H9 (cell line): ENCODE measurements at regions not wholly inside any gene's neighbourhood (a gene's known extent, or its start where the extent isn't known, plus 50 kb on each side); places are given as distances from the start of the nearest gene placed in this dataset.

Experiments
- DNase-seq: peaks from one replicate; pipeline ENCODE4 v3.0.0-alpha.2; 2017
- H2AFZ ChIP-seq: one replicate; pipeline ENCODE4 v1.6.1; 2013; ENCODE audit warnings: mild to moderate bottlenecking, low read length, control low read depth, moderate library complexity
- H2AK5ac ChIP-seq: 2 replicates; pipeline ENCODE4 v1.6.1; 2013; ENCODE audit warnings: low read length, control low read depth, mixed read lengths; ENCODE audit not compliant: insufficient read length
- H2BK120ac ChIP-seq: one replicate; pipeline ENCODE4 v1.6.1; 2013; ENCODE audit warnings: low read depth, mild to moderate bottlenecking, low read length, control low read depth, inconsistent platforms; ENCODE audit not compliant: poor library complexity, severe bottlenecking
- H2BK12ac ChIP-seq: 2 replicates; pipeline ENCODE4 v1.6.1; 2013; ENCODE audit warnings: low read length, control low read depth, mixed read lengths, low read depth; ENCODE audit not compliant: insufficient read length
- H2BK15ac ChIP-seq: 2 replicates; pipeline ENCODE4 v1.6.1; 2013; ENCODE audit warnings: low read depth, low read length, control low read depth
- H2BK20ac ChIP-seq: one replicate; pipeline ENCODE4 v1.6.1; 2013; ENCODE audit warnings: low read depth, mild to moderate bottlenecking, low read length, control low read depth, inconsistent platforms; ENCODE audit not compliant: poor library complexity, severe bottlenecking
- H2BK5ac ChIP-seq: 2 replicates; pipeline ENCODE4 v1.6.1; 2013; ENCODE audit warnings: low read length, control low read depth, mixed read lengths; ENCODE audit not compliant: insufficient read length
- H3K14ac ChIP-seq: 2 replicates; pipeline ENCODE4 v1.6.1; 2013; ENCODE audit warnings: low read length, control low read depth; ENCODE audit not compliant: insufficient read depth
- H3K18ac ChIP-seq: 2 replicates; pipeline ENCODE4 v1.6.1; 2013; ENCODE audit warnings: low read depth, mild to moderate bottlenecking, mixed read lengths, low read length, control low read depth; ENCODE audit not compliant: insufficient read length
- H3K23ac ChIP-seq: 2 replicates; pipeline ENCODE4 v1.6.1; 2013; ENCODE audit warnings: low read length, control low read depth, mixed read lengths, low read depth; ENCODE audit not compliant: insufficient read length
- H3K23me2 ChIP-seq: 2 replicates; pipeline ENCODE4 v1.6.1; 2013; ENCODE audit warnings: low read depth, mild to moderate bottlenecking, mixed read lengths, low read length, control low read depth; ENCODE audit not compliant: insufficient read length, poor library complexity, severe bottlenecking
- H3K27ac ChIP-seq: 2 replicates; pipeline ENCODE4 v1.5.1; 2013; ENCODE audit warnings: low read length, control low read depth, mixed read lengths, low read depth; ENCODE audit not compliant: insufficient read length
- H3K27me3 ChIP-seq: 2 replicates; pipeline ENCODE4 v1.6.1; 2013; ENCODE audit warnings: low read length, control low read depth, inconsistent platforms; ENCODE audit not compliant: insufficient read depth
- H3K4ac ChIP-seq: 2 replicates; pipeline ENCODE4 v1.6.1; 2013; ENCODE audit warnings: low read depth, mild to moderate bottlenecking, control low read depth, inconsistent platforms, low read length, moderate library complexity
- H3K4me1 ChIP-seq: 2 replicates; pipeline ENCODE4 v1.6.1; 2013; ENCODE audit warnings: low read length, control low read depth, inconsistent platforms; ENCODE audit not compliant: insufficient read depth
- H3K4me2 ChIP-seq: 2 replicates; pipeline ENCODE4 v1.6.1; 2013; ENCODE audit warnings: low read length, control low read depth, mixed read lengths; ENCODE audit not compliant: insufficient read length, insufficient read depth
- H3K56ac ChIP-seq: 2 replicates; pipeline ENCODE4 v1.6.1; 2013; ENCODE audit warnings: low read depth, mild to moderate bottlenecking, mixed read lengths, low read length, control low read depth; ENCODE audit not compliant: insufficient read length
- H3K79me1 ChIP-seq: 2 replicates; pipeline ENCODE4 v1.6.1; 2013; ENCODE audit warnings: low read depth, mild to moderate bottlenecking, moderate library complexity, low read length, control low read depth, inconsistent platforms; ENCODE audit not compliant: insufficient read depth, poor library complexity, severe bottlenecking
- H3K79me2 ChIP-seq: 2 replicates; pipeline ENCODE4 v1.6.1; 2013; ENCODE audit warnings: low read length, control low read depth, inconsistent platforms; ENCODE audit not compliant: insufficient read depth
- H3K9ac ChIP-seq: 2 replicates; pipeline ENCODE4 v1.6.1; 2013; ENCODE audit warnings: low read length, control low read depth, mixed read lengths; ENCODE audit not compliant: insufficient read length; ENCODE audit errors: extremely low read depth
- H3K9me3 ChIP-seq: one replicate; pipeline ENCODE4 v1.6.1; 2013; ENCODE audit warnings: low read depth, low read length, inconsistent platforms; ENCODE audit not compliant: control insufficient read depth
- H3T11ph ChIP-seq: one replicate; pipeline ENCODE4 v1.6.1; 2013; ENCODE audit warnings: mild to moderate bottlenecking, low read length, control low read depth, inconsistent platforms
- H4K20me1 ChIP-seq: one replicate; pipeline ENCODE4 v1.6.1; 2013; ENCODE audit not compliant: control insufficient read depth, insufficient read length, insufficient read depth
- H4K5ac ChIP-seq: 2 replicates; pipeline ENCODE4 v1.6.1; 2013; ENCODE audit warnings: low read depth, mild to moderate bottlenecking, mixed read lengths, low read length, control low read depth; ENCODE audit not compliant: insufficient read length
- H4K8ac ChIP-seq: replicated peaks from 2 replicates; pipeline ENCODE4 v1.6.1; 2013; ENCODE audit warnings: low read length, control low read depth, mixed read lengths, low read depth; ENCODE audit not compliant: insufficient read length
- H4K91ac ChIP-seq: 2 replicates; pipeline ENCODE4 v1.6.1; 2013; ENCODE audit warnings: low read depth, mild to moderate bottlenecking, moderate library complexity, mixed read lengths, low read length, control low read depth; ENCODE audit not compliant: insufficient read length
- H3K27ac Mint-ChIP-seq, 3 experiments: 2 replicates in 2 of 3; 3 replicates in 1 of 3; pipeline ENCODE4 v1.8.0; 2020 to 2021; ENCODE audit warnings: mixed read lengths in 3 of 3, mild to moderate bottlenecking in 1 of 3, moderate library complexity in 1 of 3
- H3K27me3 Mint-ChIP-seq: 2 replicates; pipeline ENCODE4 v1.8.0; 2021; ENCODE audit warnings: low read depth, mild to moderate bottlenecking, moderate library complexity, mixed read lengths
- H3K36me3 Mint-ChIP-seq, 3 experiments: 2 replicates in 2 of 3; 3 replicates in 1 of 3; pipeline ENCODE4 v1.8.0; 2020 to 2021; ENCODE audit warnings: low read depth in 3 of 3, mixed read lengths in 3 of 3; ENCODE audit not compliant: insufficient read depth in 1 of 3
- H3K4me1 Mint-ChIP-seq, 2 experiments: 2 replicates each; pipeline ENCODE4 v1.8.0; 2020; ENCODE audit warnings: mixed read lengths in 2 of 2
- H3K4me3 Mint-ChIP-seq, 2 experiments: 2 replicates in 1 of 2; 3 replicates in 1 of 2; pipeline ENCODE4 v1.8.0; 2020 to 2021; ENCODE audit warnings: mild to moderate bottlenecking in 2 of 2, mixed read lengths in 2 of 2, moderate library complexity in 1 of 2
- H3K9me3 Mint-ChIP-seq, 2 experiments: 2 replicates in 1 of 2; 3 replicates in 1 of 2; pipeline ENCODE4 v1.8.0; 2020; ENCODE audit warnings: mild to moderate bottlenecking in 2 of 2, mixed read lengths in 2 of 2, moderate library complexity in 1 of 2
- WGBS: extraction: QIAGEN DNeasy Blood & Tissue Kit; methylation state at CpG from one replicate; pipeline ENCODE4 v1.1.7; 2013; ENCODE audit warnings: missing lambda C conversion rate, low lambda C conversion rate, mixed read lengths; ENCODE audit not compliant: insufficient read length; ENCODE audit errors: extremely low coverage; 5-methylcytosine and 5-hydroxymethylcytosine counted together
- TF ChIP-seq, protein P1 (sequence below): fragments of 200-600 bp; sonication (generic); conservative IDR thresholded peaks from 3 replicates; pipeline ENCODE4 v1.8.0; 2021; ENCODE audit warnings: antibody characterized with exemption, mild to moderate bottlenecking

DNA sequence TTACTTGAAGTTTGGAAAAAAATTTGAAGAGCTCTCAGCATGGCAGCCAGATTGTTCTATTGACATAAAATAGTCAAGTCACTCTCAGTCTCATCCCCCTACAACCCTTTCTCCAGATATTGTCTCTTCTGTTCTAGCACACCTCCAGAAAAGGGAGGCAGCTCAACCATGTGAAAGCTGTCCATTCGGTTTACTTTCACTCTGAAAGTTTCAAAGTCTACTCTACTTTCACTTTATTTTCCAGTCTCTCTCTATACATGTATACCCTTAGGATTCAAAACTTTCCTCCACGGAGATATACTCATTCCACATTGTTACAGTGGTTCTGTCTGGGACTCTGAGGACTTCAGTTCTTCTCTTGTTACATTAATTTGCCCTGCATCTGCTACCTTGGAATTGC, 111.0 kb upstream of the STAC start:
- TF ChIP-seq, protein P1, sequence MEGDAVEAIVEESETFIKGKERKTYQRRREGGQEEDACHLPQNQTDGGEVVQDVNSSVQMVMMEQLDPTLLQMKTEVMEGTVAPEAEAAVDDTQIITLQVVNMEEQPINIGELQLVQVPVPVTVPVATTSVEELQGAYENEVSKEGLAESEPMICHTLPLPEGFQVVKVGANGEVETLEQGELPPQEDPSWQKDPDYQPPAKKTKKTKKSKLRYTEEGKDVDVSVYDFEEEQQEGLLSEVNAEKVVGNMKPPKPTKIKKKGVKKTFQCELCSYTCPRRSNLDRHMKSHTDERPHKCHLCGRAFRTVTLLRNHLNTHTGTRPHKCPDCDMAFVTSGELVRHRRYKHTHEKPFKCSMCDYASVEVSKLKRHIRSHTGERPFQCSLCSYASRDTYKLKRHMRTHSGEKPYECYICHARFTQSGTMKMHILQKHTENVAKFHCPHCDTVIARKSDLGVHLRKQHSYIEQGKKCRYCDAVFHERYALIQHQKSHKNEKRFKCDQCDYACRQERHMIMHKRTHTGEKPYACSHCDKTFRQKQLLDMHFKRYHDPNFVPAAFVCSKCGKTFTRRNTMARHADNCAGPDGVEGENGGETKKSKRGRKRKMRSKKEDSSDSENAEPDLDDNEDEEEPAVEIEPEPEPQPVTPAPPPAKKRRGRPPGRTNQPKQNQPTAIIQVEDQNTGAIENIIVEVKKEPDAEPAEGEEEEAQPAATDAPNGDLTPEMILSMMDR, result no peak
- H3T11ph ChIP-seq, result no peak overlapping the region
- no peak overlapping the region for H2BK120ac ChIP-seq
- no peaks in the 10 kb centered on the region for H3K27me3 ChIP-seq
- H4K5ac ChIP-seq, result no peak overlapping the region
- H3K79me1 ChIP-seq, result no peaks in the 10 kb centered on the region
- H2BK12ac ChIP-seq, result no peak overlapping the region
- H3K9me3 ChIP-seq, result no peaks in the 10 kb centered on the region
- H2BK5ac ChIP-seq, result no peak overlapping the region
- H3K56ac ChIP-seq, result no peak overlapping the region
- Mint-ChIP-seq H3K4me3 (no peak overlapping the region), H3K4me1 (peaks cover 4 to 6% of the 10 kb centered on the region in 2 experiments; a peak in 3 of 4 replicates), H3K27ac (no peak overlapping the region), H3K36me3 (no peaks in the 10 kb centered on the region), H3K9me3 (no peaks in the 10 kb centered on the region), H3K27me3 (no peaks in the 10 kb centered on the region)
- no peak overlapping the region for H2AK5ac ChIP-seq
- H4K91ac ChIP-seq, result no peak overlapping the region
- no peak overlapping the region for H4K8ac ChIP-seq
- no peak overlapping the region for H3K4me2 ChIP-seq
- no peak overlapping the region for H3K18ac ChIP-seq
- no CpG with 5 or more reads among the region's 2 CpGs for WGBS
- no peak overlapping the region for H3K23ac ChIP-seq
- no peak overlapping the region for H3K27ac ChIP-seq
- no peak overlapping the region for H2BK15ac ChIP-seq
- no peak overlapping the region for H3K9ac ChIP-seq
- H3K79me2 ChIP-seq, result no peaks in the 10 kb centered on the region
- H3K23me2 ChIP-seq, result no peaks in the 10 kb centered on the region
- no peaks in the 10 kb centered on the region for H3K4me1 ChIP-seq
- no peak overlapping the region for H2BK20ac ChIP-seq
- H4K20me1 ChIP-seq, result no peaks in the 10 kb centered on the region
- no peak overlapping the region for H3K14ac ChIP-seq
- H2AFZ ChIP-seq, result no peak overlapping the region
- no peak for DNase-seq
- no peak overlapping the region for H3K4ac ChIP-seq
